NCI-H524 (cell line): ENCODE measurements at regions not wholly inside any gene's neighbourhood (a gene's known extent, or its start where the extent isn't known, plus 50 kb on each side); places are given as distances from the start of the nearest gene placed in this dataset.
"Not testable (repeated sequence)": the region's sequence is repeated elsewhere in the genome, so short reads cannot be mapped to it uniquely, and the experiment has no call there.

ENCODE experiments used
- DNase-seq, 2 experiments: peaks; one replicate each; lab custom pipeline; 2025; lab: John Stamatoyannopoulos, UW

GRCh38 chr6:122276637-122277036, 122.8 kb upstream of the HSF2 start:
- DNase-seq = no peak

- DNase-seq = not testable (repeated sequence)
Observed at GRCh38 chr6:122280105-122281021, 119.1 kb upstream of the HSF2 start.

DNA sequence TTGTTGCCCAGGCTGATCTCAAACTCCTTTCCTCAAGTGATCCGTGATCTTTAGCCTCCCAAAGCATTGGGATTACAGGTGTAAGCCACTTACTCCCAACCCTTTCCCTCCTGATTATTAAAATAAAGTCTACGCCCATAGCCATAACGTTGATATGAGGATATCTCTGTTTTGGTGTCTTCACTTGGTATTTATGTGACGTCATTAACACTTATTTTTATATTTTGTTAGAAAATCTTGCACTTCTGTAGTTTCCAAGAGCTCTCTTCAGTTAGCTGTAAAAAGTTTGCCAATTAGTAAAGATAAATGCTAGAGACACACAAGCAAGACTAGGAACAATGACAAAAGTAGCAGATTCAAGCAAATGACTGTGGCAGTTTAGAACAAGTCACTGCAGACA, 115.6 kb upstream of the HSF2 start:
- DNase-seq = no peak

DNA sequence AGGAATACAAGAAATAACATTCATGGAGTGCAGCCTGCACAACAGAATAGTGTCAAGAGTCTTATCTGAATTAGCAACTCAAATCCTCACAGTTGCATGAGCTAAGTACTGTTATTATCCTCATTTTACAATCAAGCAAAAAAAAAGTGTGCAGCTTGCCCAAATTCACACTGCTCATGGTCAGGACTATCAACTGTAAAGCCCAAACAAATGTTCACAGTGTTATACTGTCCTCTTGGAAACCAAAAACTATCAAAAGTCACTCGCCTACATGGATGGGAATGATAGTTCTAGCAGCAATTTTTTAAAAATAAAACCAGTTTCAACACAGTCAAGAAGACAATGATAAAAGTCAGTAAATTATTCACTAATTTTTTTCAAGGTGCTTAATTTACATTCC, 114.6 kb upstream of the HSF2 start:
- no peak for DNase-seq

DNA sequence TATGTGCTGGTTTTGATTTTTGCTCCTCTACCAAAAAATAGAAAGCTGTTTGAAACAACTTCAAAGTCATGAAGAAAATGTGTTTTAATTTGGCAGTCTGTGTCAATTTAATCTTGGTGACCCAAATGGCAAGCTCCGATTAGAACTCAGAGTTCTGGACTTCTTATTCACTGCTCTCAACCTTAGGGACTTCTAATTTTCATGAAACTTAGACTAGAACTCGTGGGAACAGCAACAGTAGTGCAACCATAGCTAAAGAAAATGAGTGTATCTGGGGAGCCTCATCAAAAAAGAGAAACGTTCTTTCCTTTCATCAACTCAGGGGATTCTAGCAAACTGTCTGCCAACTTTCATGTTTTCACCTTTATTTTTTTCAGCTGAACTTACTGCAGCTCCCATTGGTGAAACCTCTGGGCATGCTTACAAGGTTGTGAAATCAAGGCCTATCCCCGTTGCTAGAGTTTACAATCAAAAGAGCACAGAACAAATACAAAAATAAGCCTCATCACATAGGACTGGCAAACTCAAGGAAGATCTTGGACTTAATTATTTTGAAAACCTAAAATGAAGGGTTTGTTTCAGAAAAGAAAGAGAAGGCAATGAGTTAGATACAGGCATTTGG, 114.0 kb upstream of the HSF2 start:
- no peak for DNase-seq

- no peak for DNase-seq
Observed at GRCh38 chr6:122286512-122286911, 112.9 kb upstream of the HSF2 start.

GRCh38 chr6:122289762-122290539, 109.5 kb upstream of the HSF2 start:
- DNase-seq = peak in 1 of 2 experiments; percentile 15

GRCh38 chr6:122297010-122297409, 102.4 kb upstream of the HSF2 start:
- no peak for DNase-seq

- DNase-seq = no peak
Observed at GRCh38 chr6:122302067-122302466, 97.4 kb upstream of the HSF2 start.

GRCh38 chr6:122307577-122307976, 91.9 kb upstream of the HSF2 start:
- no peak for DNase-seq

DNA sequence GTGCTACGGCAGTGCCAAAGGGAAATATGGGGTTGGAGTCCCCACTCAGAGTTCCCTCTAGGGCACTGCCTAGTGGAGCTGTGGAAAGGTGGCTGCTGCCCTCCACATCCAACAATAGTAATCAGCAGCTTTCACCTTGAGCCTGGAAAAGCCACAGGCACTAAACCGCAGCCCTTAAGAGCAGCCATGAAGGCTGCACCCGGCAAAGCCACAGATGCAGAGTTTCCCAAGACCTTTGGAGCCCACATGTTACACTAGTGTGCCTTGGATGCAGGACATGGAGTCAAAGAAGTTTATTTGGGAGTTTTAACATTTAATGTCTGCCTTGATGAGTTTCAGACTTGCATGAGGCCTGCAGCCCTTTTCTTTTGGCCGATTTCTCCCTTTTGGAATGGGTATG, 91.4 kb upstream of the HSF2 start:
- no peak for DNase-seq

- no peak for DNase-seq
Observed at GRCh38 chr6:122315842-122316241, 83.6 kb upstream of the HSF2 start.

- peak; percentile 33 to 61 for DNase-seq
Observed at GRCh38 chr6:122322824-122323223, 76.6 kb upstream of the HSF2 start.

- no peak for DNase-seq
Observed at GRCh38 chr6:122323361-122323760, 76.1 kb upstream of the HSF2 start.

GRCh38 chr6:122330315-122330714, 69.1 kb upstream of the HSF2 start:
- DNase-seq = no peak

DNA sequence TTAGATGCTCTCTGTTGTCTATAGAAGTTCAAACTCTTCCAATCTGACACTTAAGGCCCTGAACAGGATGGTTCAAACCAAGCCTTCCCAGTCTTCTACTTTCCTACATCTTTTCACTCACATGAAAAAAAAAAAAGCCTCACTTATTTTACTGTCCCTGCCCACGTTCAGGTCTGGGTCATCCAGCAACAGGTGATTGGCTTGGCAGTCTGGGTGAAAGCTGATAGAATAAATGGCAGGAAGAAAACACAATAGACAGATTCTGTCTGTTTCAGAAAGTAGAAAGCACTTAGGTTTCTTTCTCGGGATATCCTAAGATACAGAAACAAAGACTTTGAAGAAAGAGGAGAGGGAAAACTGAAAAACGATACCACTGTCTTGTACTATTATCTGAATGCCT, 61.8 kb upstream of the HSF2 start:
- DNase-seq = no peak

GRCh38 chr6:122339661-122340060, 59.8 kb upstream of the HSF2 start:
- DNase-seq = no peak

GRCh38 chr6:122347280-122347679, 52.2 kb upstream of the HSF2 start:
- peak in 1 of 2 experiments; percentile 6 for DNase-seq

DNA sequence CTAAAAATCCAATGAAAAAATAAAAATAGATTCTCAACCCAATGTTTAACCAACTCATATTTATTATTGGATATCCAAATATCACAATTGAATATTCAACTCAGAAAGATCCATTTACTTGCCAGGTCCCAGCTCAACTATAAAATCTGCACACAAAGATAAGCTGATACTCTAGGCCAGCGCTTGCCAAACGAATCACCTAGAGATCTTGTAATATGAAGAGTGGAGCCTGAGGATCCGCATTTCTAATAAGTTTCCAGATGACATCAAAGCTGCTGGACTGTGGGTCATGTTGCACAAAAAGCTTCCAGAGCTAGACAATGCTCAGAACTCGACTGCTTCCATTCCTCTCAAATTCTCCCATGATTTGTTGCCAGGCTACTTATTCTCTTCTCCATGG, 51.7 kb upstream of the HSF2 start:
- peak in 1 of 2 experiments; percentile 21 for DNase-seq
